Liver (tissue), 8 donors: ENCODE measurements at regions not wholly inside any gene's neighbourhood (a gene's known extent, or its start where the extent isn't known, plus 50 kb on each side); places are given as distances from the start of the nearest gene placed in this dataset.

Source experiments
- DNase-seq: peaks from one replicate; pipeline ENCODE4 v3.0.0-alpha.2; 2017; ENCODE audit warnings: low spot score
- H3K27ac ChIP-seq, 2 donors: one replicate each; pipeline ENCODE4 v1.7.0; 2013; ENCODE audit warnings: inconsistent platforms in 2 of 2, low read length in 2 of 2, control low read depth in 1 of 2, low read depth in 1 of 2, mild to moderate bottlenecking in 1 of 2
- H3K27me3 ChIP-seq, 4 donors: one replicate each; pipeline versions ENCODE4 v1.6.1 to v1.7.0; 2013; ENCODE audit warnings: low read length in 3 of 4, inconsistent platforms in 1 of 4, mild to moderate bottlenecking in 1 of 4, moderate library complexity in 1 of 4; ENCODE audit not compliant: control insufficient read depth in 4 of 4, insufficient read depth in 4 of 4
- H3K36me3 ChIP-seq, 4 donors: one replicate each; pipeline versions ENCODE4 v1.6.1 to v1.7.0; 2013; ENCODE audit warnings: low read length in 3 of 4, mild to moderate bottlenecking in 3 of 4, low read depth in 1 of 4, moderate library complexity in 1 of 4; ENCODE audit not compliant: control insufficient read depth in 4 of 4, insufficient read depth in 3 of 4
- H3K4me1 ChIP-seq, 4 donors: one replicate each; pipeline versions ENCODE4 v1.6.1 to v1.7.0; 2013; ENCODE audit warnings: low read length in 3 of 4, mild to moderate bottlenecking in 3 of 4, moderate library complexity in 1 of 4; ENCODE audit not compliant: control insufficient read depth in 4 of 4, insufficient read depth in 4 of 4
- H3K4me3 ChIP-seq, 3 donors: one replicate each; pipeline versions ENCODE4 v1.6.1 to v1.7.0; 2013; ENCODE audit warnings: low read length in 3 of 3, control low read depth in 1 of 3, low read depth in 1 of 3, mild to moderate bottlenecking in 1 of 3
- H3K9ac ChIP-seq, 2 donors: one replicate each; pipeline ENCODE4 v1.7.0; 2013; ENCODE audit warnings: low read length in 2 of 2, mild to moderate bottlenecking in 2 of 2, moderate library complexity in 2 of 2, control low read depth in 1 of 2, low read depth in 1 of 2
- H3K9me3 ChIP-seq, 4 donors: one replicate each; pipeline versions ENCODE4 v1.6.1 to v1.7.0; 2013; ENCODE audit warnings: low read length in 3 of 4; ENCODE audit not compliant: control insufficient read depth in 4 of 4
- EGR1 ChIP-seq, 2 donors: IDR thresholded peaks; 2 replicates each; pipeline ENCODE4 v1.6.1; 2016 to 2018; ENCODE audit warnings: antibody characterized with exemption in 2 of 2, low read depth in 2 of 2
- FOXA1 ChIP-seq: IDR thresholded peaks from 2 replicates; pipeline ENCODE4 v1.6.1; 2016; ENCODE audit warnings: antibody characterized with exemption
- FOXA2 ChIP-seq: IDR thresholded peaks from 2 replicates; pipeline ENCODE4 v1.6.1; 2016; ENCODE audit warnings: antibody characterized with exemption
- GABPA ChIP-seq, 2 donors: IDR thresholded peaks in 1 of 2; conservative IDR thresholded peaks in 1 of 2; 2 replicates each; pipeline ENCODE4 v1.6.1; 2016; ENCODE audit warnings: antibody characterized with exemption in 2 of 2, mild to moderate bottlenecking in 1 of 2, moderate library complexity in 1 of 2
- HNF4A ChIP-seq, 2 donors: conservative IDR thresholded peaks; 2 replicates each; pipeline ENCODE4 v1.6.1; 2016; ENCODE audit warnings: antibody characterized with exemption in 2 of 2, mild to moderate bottlenecking in 2 of 2
- HNF4G ChIP-seq: IDR thresholded peaks from 2 replicates; pipeline ENCODE4 v1.6.1; 2016; ENCODE audit warnings: antibody characterized with exemption
- JUND ChIP-seq, 2 donors: IDR thresholded peaks; 2 replicates each; pipeline ENCODE4 v1.6.1; 2016; ENCODE audit warnings: antibody characterized with exemption in 2 of 2
- MAX ChIP-seq: IDR thresholded peaks from 2 replicates; pipeline ENCODE4 v1.6.1; 2016; ENCODE audit warnings: antibody characterized with exemption
- NR2F2 ChIP-seq: IDR thresholded peaks from 2 replicates; pipeline ENCODE4 v1.6.1; 2016; ENCODE audit warnings: antibody characterized with exemption
- RAD21 ChIP-seq, 2 donors: IDR thresholded peaks; 2 replicates each; pipeline ENCODE4 v1.6.1; 2016; ENCODE audit warnings: antibody characterized with exemption in 2 of 2, mild to moderate bottlenecking in 2 of 2
- RXRA ChIP-seq, 2 donors: IDR thresholded peaks; 2 replicates each; pipeline ENCODE4 v1.6.1; 2017 to 2018; ENCODE audit warnings: antibody characterized with exemption in 2 of 2, mild to moderate bottlenecking in 1 of 2
- SP1 ChIP-seq: IDR thresholded peaks from 2 replicates; pipeline ENCODE4 v1.6.1; 2018; ENCODE audit warnings: antibody characterized with exemption, mild to moderate bottlenecking
- TAF1 ChIP-seq: conservative IDR thresholded peaks from 2 replicates; pipeline ENCODE4 v1.6.1; 2016; ENCODE audit warnings: antibody characterized with exemption, mild to moderate bottlenecking
- ZBTB33 ChIP-seq: IDR thresholded peaks from 2 replicates; pipeline ENCODE4 v1.6.1; 2016; ENCODE audit warnings: antibody characterized with exemption
- WGBS: extraction: QIAGEN DNeasy Blood & Tissue Kit; methylation state at CpG from one replicate; pipeline ENCODE4 v1.1.7; 2013; 5-methylcytosine and 5-hydroxymethylcytosine counted together
- TF ChIP-seq, protein P1 (sequence below): IDR thresholded peaks from 2 replicates; pipeline ENCODE4 v1.6.1; 2016; ENCODE audit warnings: antibody characterized with exemption
- TF ChIP-seq, protein P2 (sequence below): fragments of 150-350 bp; IDR thresholded peaks from 2 replicates; pipeline ENCODE4 v1.5.1; 2017; ENCODE audit warnings: improper control_type of control experiment, low read depth, low read length; ENCODE audit not compliant: missing input control
- TF ChIP-seq, protein P3 (sequence below): IDR thresholded peaks from 2 replicates; pipeline ENCODE4 v1.6.1; 2016; ENCODE audit warnings: antibody characterized with exemption, mild to moderate bottlenecking
- donor health status: healthy.
- donor health status: healthy.
- donor health status: healthy.
- donor health status: healthy.
- donor health status: healthy.

DNA sequence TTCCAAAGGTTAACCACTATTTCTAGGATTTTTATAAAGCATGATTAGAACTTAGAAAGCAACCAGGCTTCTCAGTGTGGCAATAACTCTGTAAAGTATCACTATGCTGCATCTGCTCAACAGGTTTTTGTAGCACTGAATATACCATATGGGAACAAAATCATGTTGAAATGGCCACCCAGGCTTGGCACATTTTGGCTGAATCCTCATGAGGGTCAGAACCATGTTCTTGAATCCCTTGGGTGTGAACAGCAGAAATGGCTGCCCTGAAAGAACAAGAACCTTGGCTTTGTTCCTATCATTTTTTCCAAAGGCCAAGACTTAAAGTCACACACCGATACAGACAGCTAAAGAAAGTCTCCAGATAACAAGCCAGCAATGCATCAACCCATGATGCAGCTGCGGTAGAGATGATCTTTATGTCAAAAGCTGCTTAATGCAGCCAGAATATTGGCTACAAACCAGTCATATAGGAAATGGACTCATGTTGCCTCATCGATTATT is 283.0 kb upstream of the NOX3 start:
- H3K4me3 ChIP-seq: no peak overlapping the region
- H3K4me1 ChIP-seq: no peaks in the 10 kb centered on the region
- no peak for DNase-seq
- no peak overlapping the region for H3K9ac ChIP-seq
- no peak overlapping the region for H3K27ac ChIP-seq
- H3K9me3 ChIP-seq: no peaks in the 10 kb centered on the region
- TF ChIP-seq FOXA2 (no peak), SP1 (no peak), HNF4A (conservative IDR thresholded peaks at IDR 0.05) (no peak), FOXA1 (no peak), GABPA (IDR thresholded peaks at IDR 0.05 in 1 of 2, conservative IDR thresholded peaks at IDR 0.05 in 1 of 2) (no peak)
- TF ChIP-seq, protein P1, sequence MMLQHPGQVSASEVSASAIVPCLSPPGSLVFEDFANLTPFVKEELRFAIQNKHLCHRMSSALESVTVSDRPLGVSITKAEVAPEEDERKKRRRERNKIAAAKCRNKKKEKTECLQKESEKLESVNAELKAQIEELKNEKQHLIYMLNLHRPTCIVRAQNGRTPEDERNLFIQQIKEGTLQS: no peak
- H3K36me3 ChIP-seq: no peaks in the 10 kb centered on the region
- H3K27me3 ChIP-seq: no peaks in the 10 kb centered on the region
- WGBS: 82% methylated on average over 3 of the region's 3 CpGs

DNA sequence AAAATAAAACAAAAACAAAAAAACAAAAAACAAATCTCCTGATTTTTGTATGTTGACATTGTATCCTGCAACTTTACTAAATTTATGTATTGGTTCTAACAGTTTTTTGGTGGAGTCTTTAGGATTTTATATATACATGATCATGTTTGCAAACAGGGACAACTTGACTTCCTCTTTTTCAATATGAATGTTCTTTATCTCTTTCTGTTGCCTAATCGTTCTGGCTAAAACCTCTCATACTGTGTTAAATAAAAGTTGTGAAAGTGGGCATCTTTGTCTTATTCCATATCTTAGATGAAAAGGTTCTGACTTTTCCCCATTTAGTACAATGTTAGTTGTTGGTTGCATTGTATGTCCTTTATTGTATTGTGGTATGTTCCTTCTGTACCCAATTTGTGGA is 261.7 kb upstream of the NOX3 start:
- Histone ChIP-seq H3K27me3 (no peaks in the 10 kb centered on the region), H3K9ac (no peak overlapping the region), H3K36me3 (no peaks in the 10 kb centered on the region), H3K4me1 (no peaks in the 10 kb centered on the region), H3K9me3 (no peaks in the 10 kb centered on the region), H3K27ac (no peak overlapping the region), H3K4me3 (no peak overlapping the region)
- DNase-seq: no peak
- TF ChIP-seq, protein P2, sequence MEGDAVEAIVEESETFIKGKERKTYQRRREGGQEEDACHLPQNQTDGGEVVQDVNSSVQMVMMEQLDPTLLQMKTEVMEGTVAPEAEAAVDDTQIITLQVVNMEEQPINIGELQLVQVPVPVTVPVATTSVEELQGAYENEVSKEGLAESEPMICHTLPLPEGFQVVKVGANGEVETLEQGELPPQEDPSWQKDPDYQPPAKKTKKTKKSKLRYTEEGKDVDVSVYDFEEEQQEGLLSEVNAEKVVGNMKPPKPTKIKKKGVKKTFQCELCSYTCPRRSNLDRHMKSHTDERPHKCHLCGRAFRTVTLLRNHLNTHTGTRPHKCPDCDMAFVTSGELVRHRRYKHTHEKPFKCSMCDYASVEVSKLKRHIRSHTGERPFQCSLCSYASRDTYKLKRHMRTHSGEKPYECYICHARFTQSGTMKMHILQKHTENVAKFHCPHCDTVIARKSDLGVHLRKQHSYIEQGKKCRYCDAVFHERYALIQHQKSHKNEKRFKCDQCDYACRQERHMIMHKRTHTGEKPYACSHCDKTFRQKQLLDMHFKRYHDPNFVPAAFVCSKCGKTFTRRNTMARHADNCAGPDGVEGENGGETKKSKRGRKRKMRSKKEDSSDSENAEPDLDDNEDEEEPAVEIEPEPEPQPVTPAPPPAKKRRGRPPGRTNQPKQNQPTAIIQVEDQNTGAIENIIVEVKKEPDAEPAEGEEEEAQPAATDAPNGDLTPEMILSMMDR: no peak
- TF ChIP-seq RXRA (IDR thresholded peaks at IDR 0.05) (no peak), FOXA2 (no peak), EGR1 (IDR thresholded peaks at IDR 0.05; ENCODE audit: low read depth in 2 of 2) (no peak), JUND (IDR thresholded peaks at IDR 0.05) (no peak), HNF4A (conservative IDR thresholded peaks at IDR 0.05) (no peak), NR2F2 (no peak), FOXA1 (no peak), TAF1 (no peak), ZBTB33 (no peak), GABPA (IDR thresholded peaks at IDR 0.05 in 1 of 2, conservative IDR thresholded peaks at IDR 0.05 in 1 of 2) (no peak), MAX (no peak), RAD21 (IDR thresholded peaks at IDR 0.05) (no peak), HNF4G (no peak)
- TF ChIP-seq, protein P3, sequence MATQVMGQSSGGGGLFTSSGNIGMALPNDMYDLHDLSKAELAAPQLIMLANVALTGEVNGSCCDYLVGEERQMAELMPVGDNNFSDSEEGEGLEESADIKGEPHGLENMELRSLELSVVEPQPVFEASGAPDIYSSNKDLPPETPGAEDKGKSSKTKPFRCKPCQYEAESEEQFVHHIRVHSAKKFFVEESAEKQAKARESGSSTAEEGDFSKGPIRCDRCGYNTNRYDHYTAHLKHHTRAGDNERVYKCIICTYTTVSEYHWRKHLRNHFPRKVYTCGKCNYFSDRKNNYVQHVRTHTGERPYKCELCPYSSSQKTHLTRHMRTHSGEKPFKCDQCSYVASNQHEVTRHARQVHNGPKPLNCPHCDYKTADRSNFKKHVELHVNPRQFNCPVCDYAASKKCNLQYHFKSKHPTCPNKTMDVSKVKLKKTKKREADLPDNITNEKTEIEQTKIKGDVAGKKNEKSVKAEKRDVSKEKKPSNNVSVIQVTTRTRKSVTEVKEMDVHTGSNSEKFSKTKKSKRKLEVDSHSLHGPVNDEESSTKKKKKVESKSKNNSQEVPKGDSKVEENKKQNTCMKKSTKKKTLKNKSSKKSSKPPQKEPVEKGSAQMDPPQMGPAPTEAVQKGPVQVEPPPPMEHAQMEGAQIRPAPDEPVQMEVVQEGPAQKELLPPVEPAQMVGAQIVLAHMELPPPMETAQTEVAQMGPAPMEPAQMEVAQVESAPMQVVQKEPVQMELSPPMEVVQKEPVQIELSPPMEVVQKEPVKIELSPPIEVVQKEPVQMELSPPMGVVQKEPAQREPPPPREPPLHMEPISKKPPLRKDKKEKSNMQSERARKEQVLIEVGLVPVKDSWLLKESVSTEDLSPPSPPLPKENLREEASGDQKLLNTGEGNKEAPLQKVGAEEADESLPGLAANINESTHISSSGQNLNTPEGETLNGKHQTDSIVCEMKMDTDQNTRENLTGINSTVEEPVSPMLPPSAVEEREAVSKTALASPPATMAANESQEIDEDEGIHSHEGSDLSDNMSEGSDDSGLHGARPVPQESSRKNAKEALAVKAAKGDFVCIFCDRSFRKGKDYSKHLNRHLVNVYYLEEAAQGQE: no peak
- TF ChIP-seq, protein P1: no peak
- 35% methylated on average over 1 of the region's 1 CpG for WGBS
